ENCODE measurements at regions not wholly inside any gene's neighbourhood (a gene's known extent, or its start where the extent isn't known, plus 50 kb on each side); places are given as distances from the start of the nearest gene placed in this dataset.

GRCh38 chr13:53255795-53256194 is 227.2 kb downstream of the OLFM4 start:
- Histone ChIP-seq H3K9me3 (no peaks in the 10 kb centered on the region), H3K36me3 (no peaks in the 10 kb centered on the region), H3K27me3 (peaks cover 0 to 29% (median 0%) of the 10 kb centered on the region in 7 donors), H3K4me3 (no peak overlapping the region), H3K27ac (no peak overlapping the region), H3K4me1 (no peaks in the 10 kb centered on the region)
- TF ChIP-seq CTCF (IDR thresholded peaks at IDR 0.05), result no peak
- intact Hi-C loops (cut with DNase I), result no loop called here
- DNase-seq (no peak), ATAC-seq (no peak)
- WGBS, 2 donors, result 90% methylated on average over 5 of the region's 5 CpGs

- H3K4me3 ChIP-seq, result no peak overlapping the region
- intact Hi-C loops (cut with DNase I), result no loop called here
- ATAC-seq (no peak), DNase-seq (no peak)
- no peaks in the 10 kb centered on the region for H3K4me1 ChIP-seq
- no peaks in the 10 kb centered on the region for H3K36me3 ChIP-seq
- H3K27me3 ChIP-seq, result peaks cover 0 to 36% (median 0%) of the 10 kb centered on the region in 7 donors
- TF ChIP-seq CTCF (IDR thresholded peaks at IDR 0.05), result no peak
- WGBS, 2 donors, result 55% methylated on average over 8 of the region's 8 CpGs
- H3K9me3 ChIP-seq, result no peaks in the 10 kb centered on the region
- H3K27ac ChIP-seq, result no peak overlapping the region
Measured at GRCh38 chr13:53260594-53260993, 232.0 kb downstream of the OLFM4 start.

GRCh38 chr13:53264751-53265385 is 236.3 kb downstream of the OLFM4 start:
- no peak overlapping the region for H3K4me3 ChIP-seq
- no peaks in the 10 kb centered on the region for H3K4me1 ChIP-seq
- H3K9me3 ChIP-seq, result peaks cover 0 to 13% (median 0%) of the 10 kb centered on the region in 11 donors
- DNase-seq, result no peak
- no peak for ATAC-seq
- peaks cover 0 to 12% (median 0%) of the 10 kb centered on the region in 7 donors for H3K27me3 ChIP-seq
- no peak for TF ChIP-seq CTCF (IDR thresholded peaks at IDR 0.05)
- intact Hi-C loops (cut with DNase I), result no loop called here
- no peaks in the 10 kb centered on the region for H3K36me3 ChIP-seq
- H3K27ac ChIP-seq, result no peak overlapping the region

GRCh38 chr13:53266757-53267156 is 238.1 kb downstream of the OLFM4 start:
- 77% methylated on average over 4 of the region's 4 CpGs for WGBS, 2 donors
- no peak for DNase-seq
- no peak for TF ChIP-seq CTCF (IDR thresholded peaks at IDR 0.05)
- peaks cover 0 to 13% (median 0%) of the 10 kb centered on the region in 11 donors for H3K9me3 ChIP-seq
- H3K27ac ChIP-seq, result no peak overlapping the region
- intact Hi-C loops (cut with DNase I), result no loop called here
- no peak overlapping the region for H3K4me3 ChIP-seq
- peaks cover 0 to 7% (median 0%) of the 10 kb centered on the region in 7 donors for H3K27me3 ChIP-seq
- no peaks in the 10 kb centered on the region for H3K36me3 ChIP-seq
- H3K4me1 ChIP-seq, result no peaks in the 10 kb centered on the region
- no peak for ATAC-seq
